WTC11 (cell line): ENCODE measurements at regions not wholly inside any gene's neighbourhood (a gene's known extent, or its start where the extent isn't known, plus 50 kb on each side); places are given as distances from the start of the nearest gene placed in this dataset.

Source experiments
- ATAC-seq: fragments of 200-7000 bp; cut with Tn5 transposase; 2 replicates; pipeline ENCODE4 v1.10.0; 2021; ENCODE audit warnings: mild to moderate bottlenecking, moderate library complexity
- CTCF ChIA-PET: fragments of 300-600 bp; sonication (Branson Sonifier 250); formaldehyde crosslinking; loops from one replicate; lab custom pipeline; 2021; ENCODE audit warnings: antibody characterized with exemption; lab: Charles Lee
- POLR2A ChIA-PET: fragments of 350-600 bp; sonication (Branson Sonifier 250); formaldehyde crosslinking; loops from one replicate; lab custom pipeline; 2021; ENCODE audit warnings: antibody characterized with exemption; lab: Charles Lee
- DNase-seq: peaks from one replicate; pipeline ENCODE4 v3.0.0; 2021; ENCODE audit warnings: low spot score
- H3K27ac Mint-ChIP-seq: 2 replicates; pipeline ENCODE4 v1.8.0; 2021; ENCODE audit warnings: mixed read lengths
- H3K27me3 Mint-ChIP-seq: 2 replicates; pipeline ENCODE4 v1.8.0; 2021; ENCODE audit warnings: low read depth, mild to moderate bottlenecking, moderate library complexity, mixed read lengths
- H3K36me3 Mint-ChIP-seq: 2 replicates; pipeline ENCODE4 v1.8.0; 2021; ENCODE audit warnings: mixed read lengths
- H3K4me1 Mint-ChIP-seq: 2 replicates; pipeline ENCODE4 v1.8.0; 2022; ENCODE audit warnings: mixed read lengths
- H3K4me3 Mint-ChIP-seq: 2 replicates; pipeline ENCODE4 v1.8.0; 2021; ENCODE audit warnings: mild to moderate bottlenecking, moderate library complexity, mixed read lengths
- H3K9me3 Mint-ChIP-seq: 2 replicates; pipeline ENCODE4 v1.8.0; 2021; ENCODE audit warnings: mixed read lengths
- ATF2 ChIP-seq: sonication (generic); formaldehyde crosslinking; IDR thresholded peaks from 2 replicates; pipeline ENCODE4 v1.8.1; 2022; ENCODE audit warnings: low read depth, missing genetic modification reagents, borderline replicate concordance
- CREM ChIP-seq: sonication (generic); formaldehyde crosslinking; IDR thresholded peaks from 2 replicates; pipeline ENCODE4 v1.8.1; 2022; ENCODE audit warnings: mild to moderate bottlenecking, missing genetic modification reagents, moderate library complexity
- FOXJ3 ChIP-seq: sonication (generic); formaldehyde crosslinking; IDR thresholded peaks from 2 replicates; pipeline ENCODE4 v1.9.0; 2021; ENCODE audit warnings: missing genetic modification reagents, mild to moderate bottlenecking, borderline replicate concordance
- FOXK1 ChIP-seq: sonication (generic); formaldehyde crosslinking; IDR thresholded peaks from 2 replicates; pipeline ENCODE4 v1.8.0; 2022; ENCODE audit warnings: mild to moderate bottlenecking, moderate library complexity, missing genetic modification reagents
- GTF2I ChIP-seq: fragments of 250-450 bp; sonication (Bioruptor Pico); conservative IDR thresholded peaks from 2 replicates; pipeline ENCODE4 v1.4.0; 2021; ENCODE audit warnings: mild to moderate bottlenecking
- HMGXB4 ChIP-seq: sonication (generic); formaldehyde crosslinking; IDR thresholded peaks from 2 replicates; pipeline ENCODE4 v1.8.1; 2023; ENCODE audit warnings: mild to moderate bottlenecking, moderate library complexity, missing genetic modification reagents
- JAZF1 ChIP-seq: fragments of 250-450 bp; sonication (Bioruptor Pico); IDR thresholded peaks from 2 replicates; pipeline ENCODE4 v1.9.0; 2021; ENCODE audit warnings: moderate library complexity, mild to moderate bottlenecking, inconsistent platforms
- MAX ChIP-seq: sonication (generic); formaldehyde crosslinking; IDR thresholded peaks from 2 replicates; pipeline ENCODE4 v1.8.0; 2022; ENCODE audit warnings: mild to moderate bottlenecking, missing genetic modification reagents
- MYBL2 ChIP-seq: sonication (generic); formaldehyde crosslinking; IDR thresholded peaks from 2 replicates; pipeline ENCODE4 v1.8.1; 2023; ENCODE audit warnings: mild to moderate bottlenecking, moderate library complexity, missing genetic modification reagents
- NFYB ChIP-seq: sonication (generic); formaldehyde crosslinking; conservative IDR thresholded peaks from 2 replicates; pipeline ENCODE4 v1.8.0; 2022; ENCODE audit warnings: low read depth, missing genetic modification reagents
- PRDM15 ChIP-seq: sonication (generic); formaldehyde crosslinking; IDR thresholded peaks from 2 replicates; pipeline ENCODE4 v1.8.0; 2022; ENCODE audit warnings: missing genetic modification reagents
- SMAD3 ChIP-seq: sonication (generic); formaldehyde crosslinking; IDR thresholded peaks from 2 replicates; pipeline ENCODE4 v1.8.0; 2022; ENCODE audit warnings: missing genetic modification reagents, mild to moderate bottlenecking, borderline replicate concordance
- TP53 ChIP-seq: sonication (generic); formaldehyde crosslinking; IDR thresholded peaks from 2 replicates; pipeline ENCODE4 v1.8.1; 2023; ENCODE audit warnings: mild to moderate bottlenecking, missing genetic modification reagents
- ZBTB21 ChIP-seq: sonication (generic); formaldehyde crosslinking; IDR thresholded peaks from 2 replicates; pipeline ENCODE4 v1.8.1; 2023; ENCODE audit warnings: mild to moderate bottlenecking, missing genetic modification reagents, borderline replicate concordance
- ZNF396 ChIP-seq: fragments of 250-450 bp; sonication (Bioruptor Pico); IDR thresholded peaks from 2 replicates; pipeline ENCODE4 v1.8.0; 2021; ENCODE audit warnings: mild to moderate bottlenecking, moderate library complexity, borderline replicate concordance
- ZNF532 ChIP-seq: fragments of 250-450 bp; sonication (Bioruptor Pico); IDR thresholded peaks from 2 replicates; pipeline ENCODE4 v1.9.0; 2021; ENCODE audit warnings: mild to moderate bottlenecking, borderline replicate concordance
- TF ChIP-seq, protein P1 (sequence below): sonication (generic); formaldehyde crosslinking; IDR thresholded peaks from 2 replicates; pipeline ENCODE4 v1.8.1; 2023; ENCODE audit warnings: mild to moderate bottlenecking, missing genetic modification reagents
- TF ChIP-seq, protein P2 (sequence below): fragments of 250-450 bp; sonication (Bioruptor Pico); IDR thresholded peaks from 2 replicates; pipeline ENCODE4 v1.8.0; 2021; ENCODE audit warnings: mild to moderate bottlenecking

DNA sequence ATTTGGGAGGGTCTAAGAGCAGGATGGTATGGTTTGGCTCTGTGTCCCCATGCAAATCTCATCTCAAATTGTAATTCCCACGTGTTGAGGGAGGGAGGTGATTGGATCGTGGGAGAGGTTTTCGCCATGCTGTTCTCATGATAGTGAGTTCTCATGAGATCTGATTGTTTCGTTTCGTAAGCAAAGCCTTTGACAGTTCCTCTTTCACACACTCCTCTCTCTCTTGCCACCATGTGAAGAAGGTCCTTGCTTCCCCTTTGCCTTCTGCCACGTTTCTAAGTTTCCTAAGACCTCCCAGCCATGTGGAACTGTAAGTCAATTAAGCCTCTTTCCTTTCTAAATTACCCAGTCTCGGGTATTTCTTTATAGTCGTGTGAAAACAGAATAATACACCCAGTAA is 553.7 kb downstream of the TAFA4 start (continued):
- TF ChIP-seq HMGXB4, result no peak

GRCh38 chr3:68373727-68374126 is 558.6 kb downstream of the TAFA4 start:
- ChIA-PET POLR2A (no interaction called here), CTCF (no interaction called here)
- DNase-seq, result no peak
- Mint-ChIP-seq H3K27me3 (no peaks in the 10 kb centered on the region), H3K36me3 (peaks cover 24% of the 10 kb centered on the region), H3K9me3 (peaks cover 30% of the 10 kb centered on the region), H3K4me3 (no peak overlapping the region), H3K4me1 (0 out of 2 replicates have a peak, but pooled peaks cover 4% of the 10 kb centered on the region), H3K27ac (no peak overlapping the region)
- TF ChIP-seq NFYB (CRISPR knock-in tag), result no peak
- TF ChIP-seq FOXJ3 (CRISPR knock-in tag), result no peak
- TF ChIP-seq ZNF396 (CRISPR knock-in tag), result no peak
- no peak for TF ChIP-seq CREM
- TF ChIP-seq, protein P1, sequence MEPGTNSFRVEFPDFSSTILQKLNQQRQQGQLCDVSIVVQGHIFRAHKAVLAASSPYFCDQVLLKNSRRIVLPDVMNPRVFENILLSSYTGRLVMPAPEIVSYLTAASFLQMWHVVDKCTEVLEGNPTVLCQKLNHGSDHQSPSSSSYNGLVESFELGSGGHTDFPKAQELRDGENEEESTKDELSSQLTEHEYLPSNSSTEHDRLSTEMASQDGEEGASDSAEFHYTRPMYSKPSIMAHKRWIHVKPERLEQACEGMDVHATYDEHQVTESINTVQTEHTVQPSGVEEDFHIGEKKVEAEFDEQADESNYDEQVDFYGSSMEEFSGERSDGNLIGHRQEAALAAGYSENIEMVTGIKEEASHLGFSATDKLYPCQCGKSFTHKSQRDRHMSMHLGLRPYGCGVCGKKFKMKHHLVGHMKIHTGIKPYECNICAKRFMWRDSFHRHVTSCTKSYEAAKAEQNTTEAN, result no peak
- no peak for TF ChIP-seq GTF2I (CRISPR knock-in tag)
- no peak for TF ChIP-seq TP53 (CRISPR knock-in tag)
- no peak for TF ChIP-seq PRDM15 (CRISPR knock-in tag)
- no peak for TF ChIP-seq JAZF1 (CRISPR knock-in tag)
- TF ChIP-seq FOXK1 (CRISPR knock-in tag), result no peak
- TF ChIP-seq MYBL2 (CRISPR knock-in tag), result no peak
- TF ChIP-seq MAX (CRISPR knock-in tag), result no peak
- no peak for TF ChIP-seq ZNF532 (CRISPR knock-in tag)
- TF ChIP-seq ZBTB21, result no peak
- TF ChIP-seq, protein P2, sequence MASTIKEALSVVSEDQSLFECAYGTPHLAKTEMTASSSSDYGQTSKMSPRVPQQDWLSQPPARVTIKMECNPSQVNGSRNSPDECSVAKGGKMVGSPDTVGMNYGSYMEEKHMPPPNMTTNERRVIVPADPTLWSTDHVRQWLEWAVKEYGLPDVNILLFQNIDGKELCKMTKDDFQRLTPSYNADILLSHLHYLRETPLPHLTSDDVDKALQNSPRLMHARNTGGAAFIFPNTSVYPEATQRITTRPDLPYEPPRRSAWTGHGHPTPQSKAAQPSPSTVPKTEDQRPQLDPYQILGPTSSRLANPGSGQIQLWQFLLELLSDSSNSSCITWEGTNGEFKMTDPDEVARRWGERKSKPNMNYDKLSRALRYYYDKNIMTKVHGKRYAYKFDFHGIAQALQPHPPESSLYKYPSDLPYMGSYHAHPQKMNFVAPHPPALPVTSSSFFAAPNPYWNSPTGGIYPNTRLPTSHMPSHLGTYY (CRISPR knock-in tag), result no peak
- no peak for TF ChIP-seq SMAD3
- TF ChIP-seq ATF2 (CRISPR knock-in tag), result no peak
- no peak for ATAC-seq
